HEK293 (cell line): ENCODE measurements at regions not wholly inside any gene's neighbourhood (a gene's known extent, or its start where the extent isn't known, plus 50 kb on each side); places are given as distances from the start of the nearest gene placed in this dataset.

Source experiments
- CTCF ChIA-PET: fragments of 350-600 bp; formaldehyde crosslinking; extraction: SDS; loops from one replicate; lab custom pipeline; 2021; ENCODE audit warnings: antibody characterized with exemption; lab: Yijun Ruan, JAX
- POLR2A ChIA-PET: fragments of 300-600 bp; formaldehyde crosslinking; extraction: SDS; loops from one replicate; lab custom pipeline; 2020; ENCODE audit warnings: antibody characterized with exemption, inconsistent platforms; lab: Yijun Ruan, JAX
- H3K27ac ChIP-seq: fragments of 200-500 bp; sonication (Bioruptor generic); 2 replicates; pipeline ENCODE4 v1.5.1; 2014; ENCODE audit warnings: low read depth, low read length, control low read depth, inconsistent platforms; ENCODE audit errors: extremely low read depth
- H3K36me3 ChIP-seq, 2 experiments: fragments of 200-500 bp in 1 of 2; sonication (Bioruptor generic) in 1 of 2; 1 replicate in 1 of 2; 2 replicates in 1 of 2; pipeline ENCODE4 v1.5.1; 2014 to 2017; ENCODE audit warnings: inconsistent platforms in 2 of 2, low read length in 2 of 2; ENCODE audit not compliant: control insufficient read depth in 2 of 2, insufficient read depth in 1 of 2
- H3K4me1 ChIP-seq: fragments of 200-500 bp; sonication (Bioruptor generic); 2 replicates; pipeline ENCODE4 v1.5.1; 2014; ENCODE audit warnings: mild to moderate bottlenecking, low read length, inconsistent platforms; ENCODE audit not compliant: control insufficient read depth, insufficient read depth
- H3K4me3 ChIP-seq: 2 replicates; pipeline ENCODE4 v1.5.1; 2011; ENCODE audit warnings: low read depth, mild to moderate bottlenecking, control low read depth, low read length, moderate library complexity
- H3K9me3 ChIP-seq: fragments of 200-500 bp; sonication (Bioruptor generic); 2 replicates; pipeline ENCODE4 v1.5.1; 2014; ENCODE audit warnings: low read depth, low read length, inconsistent platforms; ENCODE audit not compliant: control insufficient read depth, insufficient read depth
- ELK4 ChIP-seq: IDR thresholded peaks from 2 replicates; pipeline ENCODE4 v1.6.1; 2011; ENCODE audit warnings: mild to moderate bottlenecking, low read depth, low read length, borderline replicate concordance
- GLIS1 ChIP-seq: fragments of 450-650 bp; formaldehyde crosslinking; IDR thresholded peaks from 2 replicates; pipeline ENCODE4 v1.5.1; 2016; ENCODE audit warnings: missing biosample characterization, missing genetic modification characterization
- MEIS1 ChIP-seq: sonication (generic); formaldehyde crosslinking; IDR thresholded peaks from 2 replicates; pipeline ENCODE4 v1.8.1; 2022; ENCODE audit warnings: missing genetic modification reagents, mild to moderate bottlenecking, borderline replicate concordance
- REST ChIP-seq: fragments of 450-650 bp; formaldehyde crosslinking; IDR thresholded peaks from 2 replicates; pipeline ENCODE4 v1.5.1; 2016; ENCODE audit warnings: missing biosample characterization, missing genetic modification characterization
- SETDB1 ChIP-seq: IDR thresholded peaks from one replicate; pipeline ENCODE4 v1.6.1; 2017; ENCODE audit warnings: mild to moderate bottlenecking, low read length, moderate library complexity, mixed read lengths; ENCODE audit not compliant: insufficient read length
- SP3 ChIP-seq: fragments of 450-650 bp; formaldehyde crosslinking; IDR thresholded peaks from 2 replicates; pipeline ENCODE4 v1.5.1; 2016; ENCODE audit warnings: missing biosample characterization, missing genetic modification characterization
- ZBTB17 ChIP-seq: fragments of 450-650 bp; formaldehyde crosslinking; IDR thresholded peaks from 2 replicates; pipeline ENCODE4 v1.5.1; 2016; ENCODE audit warnings: missing biosample characterization, missing genetic modification characterization
- ZBTB48 ChIP-seq: fragments of 450-650 bp; formaldehyde crosslinking; IDR thresholded peaks from 2 replicates; pipeline ENCODE4 v1.5.1; 2016; ENCODE audit warnings: missing biosample characterization, missing genetic modification characterization
- ZFHX2 ChIP-seq: fragments of 450-650 bp; formaldehyde crosslinking; conservative IDR thresholded peaks from 2 replicates; pipeline ENCODE4 v1.5.1; 2016; ENCODE audit warnings: missing biosample characterization, missing genetic modification characterization
- ZIC2 ChIP-seq: fragments of 450-650 bp; formaldehyde crosslinking; IDR thresholded peaks from 2 replicates; pipeline ENCODE4 v1.5.1; 2016; ENCODE audit warnings: missing biosample characterization, missing genetic modification characterization
- ZNF175 ChIP-seq: fragments of 450-650 bp; formaldehyde crosslinking; IDR thresholded peaks from 2 replicates; pipeline ENCODE4 v1.5.1; 2016; ENCODE audit warnings: missing biosample characterization, missing genetic modification characterization
- ZNF280C ChIP-seq: fragments of 450-650 bp; formaldehyde crosslinking; IDR thresholded peaks from 2 replicates; pipeline ENCODE4 v1.5.1; 2016; ENCODE audit warnings: missing biosample characterization, missing genetic modification characterization
- ZNF292 ChIP-seq: fragments of 450-650 bp; formaldehyde crosslinking; IDR thresholded peaks from 2 replicates; pipeline ENCODE4 v1.5.1; 2016; ENCODE audit warnings: low read depth, missing biosample characterization, missing genetic modification characterization, borderline replicate concordance
- ZNF48 ChIP-seq: fragments of 450-650 bp; formaldehyde crosslinking; IDR thresholded peaks from 2 replicates; pipeline ENCODE4 v1.5.1; 2016; ENCODE audit warnings: missing biosample characterization, missing genetic modification characterization
- ZNF561 ChIP-seq: fragments of 450-650 bp; IDR thresholded peaks from 2 replicates; pipeline ENCODE4 v1.5.1; 2018; ENCODE audit warnings: missing biosample characterization, missing genetic modification characterization, borderline replicate concordance
- ZNF624 ChIP-seq: fragments of 450-650 bp; formaldehyde crosslinking; IDR thresholded peaks from 2 replicates; pipeline ENCODE4 v1.5.1; 2017; ENCODE audit warnings: missing biosample characterization, missing genetic modification characterization

- H3K4me1 ChIP-seq, result no peaks in the 10 kb centered on the region
- no peaks in the 10 kb centered on the region; the same call in 1 of the 2 replicates for H3K9me3 ChIP-seq
- no peaks in the 10 kb centered on the region for H3K36me3 ChIP-seq
- POLR2A ChIA-PET, result no interaction called here
- no peak overlapping the region for H3K27ac ChIP-seq
- 0 out of 2 replicates have a peak, but pooled peaks have one; percentile 19 for TF ChIP-seq ZIC2
- no peak for TF ChIP-seq ZNF292 (tag by site-specific recombination)
- TF ChIP-seq GLIS1 (tag by site-specific recombination), result peak; percentile 19; the same call in 1 of the 2 replicates
- H3K4me3 ChIP-seq, result no peak overlapping the region
- CTCF ChIA-PET, result interaction anchor here (0.6 kb wide), 1 partner anchor 504 kb away, joined by 3 read pairs; no protein-coding TSS in a partner anchor
Measured at GRCh38 chr12:24617471-24617870, 331.4 kb downstream of the BCAT1 start.

- Histone ChIP-seq H3K4me1 (no peaks in the 10 kb centered on the region), H3K27ac (no peak overlapping the region), H3K36me3 (no peaks in the 10 kb centered on the region), H3K4me3 (no peak overlapping the region), H3K9me3 (peaks cover 2% of the 10 kb centered on the region; the same call in 1 of the 2 replicates)
- TF ChIP-seq REST (tag by site-specific recombination) (no peak), ZBTB17 (tag by site-specific recombination) (no peak)
- ChIA-PET POLR2A (no interaction called here), CTCF (interaction anchor here (1.1 kb wide), 1 partner anchor 1411 kb away, joined by 4 read pairs; no protein-coding TSS in a partner anchor)
Measured at GRCh38 chr12:24615967-24616411, 332.9 kb downstream of the BCAT1 start.

- Histone ChIP-seq H3K36me3 (no peaks in the 10 kb centered on the region), H3K4me1 (peaks cover 7% of the 10 kb centered on the region; the same call in 1 of the 2 replicates), H3K27ac (no peak overlapping the region), H3K9me3 (peaks cover 2% of the 10 kb centered on the region; the same call in 1 of the 2 replicates), H3K4me3 (no peak overlapping the region)
- TF ChIP-seq MEIS1 (no peak), ZBTB48 (tag by site-specific recombination) (no peak), ZNF624 (no peak), SETDB1 (no peak), ZNF561 (no peak), ZFHX2 (tag by site-specific recombination) (no peak), ZNF175 (tag by site-specific recombination) (no peak), ZNF48 (no peak), REST (tag by site-specific recombination) (no peak), ZNF280C (tag by site-specific recombination) (no peak), SP3 (tag by site-specific recombination) (no peak), ELK4 (no peak)
- ChIA-PET POLR2A (no interaction called here), CTCF (interaction anchor here (0.7 kb wide), 1 partner anchor 1875 kb away, joined by 3 read pairs; no protein-coding TSS in a partner anchor)
Measured at GRCh38 chr12:24608637-24609285, 340.1 kb downstream of the BCAT1 start.
